ENCODE measurements at regions not wholly inside any gene's neighbourhood (a gene's known extent, or its start where the extent isn't known, plus 50 kb on each side); places are given as distances from the start of the nearest gene placed in this dataset.

DNA sequence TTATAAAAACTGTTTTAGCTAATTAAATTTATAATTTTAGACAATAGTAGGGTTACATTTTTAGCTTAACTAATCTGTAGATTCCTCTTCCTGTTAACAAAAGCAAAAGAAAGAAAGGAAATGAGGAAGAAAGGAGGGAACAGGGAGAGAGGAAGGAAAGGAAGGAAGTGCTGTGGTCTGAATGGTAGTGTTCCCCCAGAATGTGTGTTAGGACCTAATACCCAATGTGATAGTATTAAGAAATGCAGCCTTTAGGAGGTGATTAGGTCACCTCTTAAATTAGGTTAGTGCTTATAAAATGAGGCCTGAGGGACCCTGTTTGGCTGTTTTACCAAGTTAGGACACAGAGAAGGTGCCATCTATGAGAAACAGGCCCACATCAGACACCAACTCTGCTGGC, 136.9 kb upstream of the SAMSN1 start:
- no peaks in the 10 kb centered on the region for H3K9me3 Mint-ChIP-seq (ENCODE audit: low read depth)
- DNase-seq (ENCODE audit: low spot score, unreplicated experiment) = no peak
- H3K27me3 Mint-ChIP-seq = no peaks in the 10 kb centered on the region
- no peak overlapping the region for H3K4me3 Mint-ChIP-seq (ENCODE audit: low read depth)
- H3K27ac Mint-ChIP-seq = no peak overlapping the region
- no peak for TF ChIP-seq CTCF (IDR thresholded peaks at IDR 0.05; ENCODE audit: unreplicated experiment)
- no peaks in the 10 kb centered on the region for H3K4me1 Mint-ChIP-seq (ENCODE audit: low read depth)
- H3K36me3 Mint-ChIP-seq (ENCODE audit: insufficient read depth) = no peaks in the 10 kb centered on the region

DNA sequence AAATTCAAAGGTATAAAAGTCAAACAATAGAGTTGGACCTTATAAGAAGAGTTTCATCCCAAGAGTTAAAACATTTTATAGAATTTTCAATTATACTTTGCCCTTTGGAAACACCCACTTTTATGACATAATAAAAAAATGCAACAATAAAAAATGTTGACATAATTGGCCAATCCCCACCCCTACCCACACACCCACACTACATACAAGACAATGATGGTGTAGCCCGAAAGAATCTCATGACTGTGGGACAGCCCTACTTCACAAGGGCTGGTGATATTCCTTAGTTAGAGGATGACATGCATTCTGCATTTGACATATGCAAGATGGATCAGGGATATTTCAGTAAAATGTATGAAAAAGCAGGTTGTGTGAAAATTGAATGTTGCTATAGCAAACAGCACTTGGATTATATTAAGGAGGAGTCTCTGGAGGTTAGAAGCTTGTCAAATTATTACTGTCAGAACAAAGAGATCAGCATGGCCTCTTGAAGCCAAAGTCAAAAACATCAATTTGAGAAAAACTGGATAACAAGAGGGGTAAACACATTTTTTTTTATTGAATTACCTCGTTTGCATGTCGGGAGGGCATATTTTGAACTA, 133.0 kb upstream of the SAMSN1 start:
- Mint-ChIP-seq H3K27ac (no peak overlapping the region), H3K4me1 (ENCODE audit: low read depth) (no peaks in the 10 kb centered on the region), H3K9me3 (ENCODE audit: low read depth) (no peaks in the 10 kb centered on the region), H3K36me3 (ENCODE audit: insufficient read depth) (no peaks in the 10 kb centered on the region), H3K27me3 (no peaks in the 10 kb centered on the region), H3K4me3 (ENCODE audit: low read depth) (no peak overlapping the region)
- DNase-seq (ENCODE audit: low spot score, unreplicated experiment) = no peak
- TF ChIP-seq CTCF (IDR thresholded peaks at IDR 0.05; ENCODE audit: unreplicated experiment) = no peak

DNA sequence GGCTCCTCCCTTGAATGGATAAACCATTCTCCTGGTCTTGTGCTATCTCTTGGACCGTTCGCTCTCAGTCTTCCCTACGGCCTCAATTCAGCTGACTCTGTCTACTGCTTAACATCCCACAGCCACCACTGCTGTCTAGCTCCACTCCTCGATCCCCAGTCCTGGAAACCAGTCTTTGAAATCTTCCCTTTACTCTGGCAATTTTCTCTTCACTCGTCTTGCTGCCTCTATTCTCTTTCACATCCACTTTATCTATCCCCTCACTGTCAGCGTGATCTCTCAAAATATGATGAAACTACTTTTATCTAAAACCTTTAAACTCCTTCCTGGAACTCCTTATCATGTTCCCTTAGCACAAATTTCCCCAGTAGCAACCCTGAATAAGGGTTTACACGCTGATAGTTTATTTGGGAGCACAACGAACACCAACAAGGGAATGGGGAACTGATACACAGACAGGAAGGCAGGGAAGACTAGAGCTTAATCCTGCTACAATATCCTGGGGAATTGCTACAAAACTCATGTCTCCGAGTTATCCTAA, 131.6 kb upstream of the SAMSN1 start:
- no peak for TF ChIP-seq CTCF (IDR thresholded peaks at IDR 0.05; ENCODE audit: unreplicated experiment)
- Mint-ChIP-seq H3K9me3 (ENCODE audit: low read depth) (no peaks in the 10 kb centered on the region), H3K27me3 (no peaks in the 10 kb centered on the region), H3K36me3 (ENCODE audit: insufficient read depth) (no peaks in the 10 kb centered on the region), H3K27ac (no peak overlapping the region), H3K4me3 (ENCODE audit: low read depth) (no peak overlapping the region), H3K4me1 (ENCODE audit: low read depth) (no peaks in the 10 kb centered on the region)
- no peak for DNase-seq (ENCODE audit: low spot score, unreplicated experiment)

DNA sequence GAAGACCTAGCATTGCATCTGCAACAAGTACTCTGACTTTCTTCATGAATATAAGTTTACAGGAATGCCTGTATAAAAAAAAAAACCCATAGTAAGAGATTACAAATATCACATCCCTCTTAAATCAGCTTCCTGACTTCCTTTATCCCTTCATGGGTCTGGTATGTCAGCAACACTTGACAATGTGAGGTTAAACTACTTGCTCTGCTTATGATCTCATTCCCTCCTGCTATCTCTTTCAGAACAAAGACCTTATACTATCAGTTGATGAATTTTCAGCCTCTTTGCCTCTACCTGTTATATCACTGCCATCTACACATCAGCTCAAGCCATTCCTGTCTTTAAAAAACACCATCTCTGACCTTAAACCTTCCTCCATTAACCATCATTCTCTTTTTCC, 130.9 kb upstream of the SAMSN1 start:
- no peaks in the 10 kb centered on the region for H3K27me3 Mint-ChIP-seq
- no peaks in the 10 kb centered on the region for H3K4me1 Mint-ChIP-seq (ENCODE audit: low read depth)
- H3K27ac Mint-ChIP-seq = no peak overlapping the region
- no peaks in the 10 kb centered on the region for H3K36me3 Mint-ChIP-seq (ENCODE audit: insufficient read depth)
- no peaks in the 10 kb centered on the region for H3K9me3 Mint-ChIP-seq (ENCODE audit: low read depth)
- TF ChIP-seq CTCF (IDR thresholded peaks at IDR 0.05; ENCODE audit: unreplicated experiment) = no peak
- no peak for DNase-seq (ENCODE audit: low spot score, unreplicated experiment)
- no peak overlapping the region for H3K4me3 Mint-ChIP-seq (ENCODE audit: low read depth)

GRCh38 chr21:14675774-14676530, 129.8 kb upstream of the SAMSN1 start:
- DNase-seq (ENCODE audit: low spot score, unreplicated experiment) = no peak
- Mint-ChIP-seq H3K4me1 (ENCODE audit: low read depth) (no peaks in the 10 kb centered on the region), H3K36me3 (ENCODE audit: insufficient read depth) (no peaks in the 10 kb centered on the region), H3K4me3 (ENCODE audit: low read depth) (no peak overlapping the region), H3K9me3 (ENCODE audit: low read depth) (no peaks in the 10 kb centered on the region), H3K27ac (no peak overlapping the region), H3K27me3 (no peaks in the 10 kb centered on the region)
- no peak for TF ChIP-seq CTCF (IDR thresholded peaks at IDR 0.05; ENCODE audit: unreplicated experiment)
